ENCODE measurements at regions not wholly inside any gene's neighbourhood (a gene's known extent, or its start where the extent isn't known, plus 50 kb on each side); places are given as distances from the start of the nearest gene placed in this dataset.

GRCh38 chr5:120843390-120843980 is 379.4 kb downstream of the PRR16 start:
- ATAC-seq (no peak), DNase-seq (no peak)
- Histone ChIP-seq H3K9me3 (no peaks in the 10 kb centered on the region), H3K27me3 (no peaks in the 10 kb centered on the region), H3K4me1 (no peaks in the 10 kb centered on the region), H3K4me3 (no peak overlapping the region), H3K36me3 (no peaks in the 10 kb centered on the region), H3K27ac (no peak overlapping the region)
- TF ChIP-seq POLR2A (IDR thresholded peaks at IDR 0.05) (no peak), CTCF (IDR thresholded peaks at IDR 0.05) (no peak)
- 65% methylated on average over 3 of the region's 3 CpGs for WGBS (ENCODE audit: insufficient coverage, low coverage, low lambda C conversion rate, missing lambda C conversion rate)
- intact Hi-C loops (cut with DNase I): no loop called here

- ATAC-seq (no peak), DNase-seq (no peak)
- no peak overlapping the region for H3K4me3 ChIP-seq
- no peaks in the 10 kb centered on the region for H3K27me3 ChIP-seq
- no peaks in the 10 kb centered on the region for H3K4me1 ChIP-seq
- H3K27ac ChIP-seq: no peak overlapping the region
- TF ChIP-seq CTCF (IDR thresholded peaks at IDR 0.05) (no peak), POLR2A (IDR thresholded peaks at IDR 0.05) (no peak)
- H3K9me3 ChIP-seq: no peaks in the 10 kb centered on the region
- H3K36me3 ChIP-seq: no peaks in the 10 kb centered on the region
- intact Hi-C loops (cut with DNase I): no loop called here
- WGBS (ENCODE audit: insufficient coverage, low coverage, low lambda C conversion rate, missing lambda C conversion rate): 73% methylated on average over 1 of the region's 2 CpGs
Measured at GRCh38 chr5:120848883-120849282, 384.8 kb downstream of the PRR16 start.

- WGBS (ENCODE audit: insufficient coverage, low coverage, low lambda C conversion rate, missing lambda C conversion rate): 33% methylated on average over 1 of the region's 1 CpG
- intact Hi-C loops (cut with DNase I): no loop called here
- H3K4me1 ChIP-seq: no peaks in the 10 kb centered on the region
- TF ChIP-seq CTCF (IDR thresholded peaks at IDR 0.05) (no peak), POLR2A (IDR thresholded peaks at IDR 0.05) (no peak)
- H3K27me3 ChIP-seq: no peaks in the 10 kb centered on the region
- no peaks in the 10 kb centered on the region for H3K9me3 ChIP-seq
- no peak overlapping the region for H3K4me3 ChIP-seq
- H3K27ac ChIP-seq: no peak overlapping the region
- ATAC-seq (no peak), DNase-seq (no peak)
- no peaks in the 10 kb centered on the region for H3K36me3 ChIP-seq
Measured at GRCh38 chr5:120852222-120852860, 388.2 kb downstream of the PRR16 start.

GRCh38 chr5:120866997-120867396 is 402.9 kb downstream of the PRR16 start:
- intact Hi-C loops (cut with DNase I): no loop called here
- Histone ChIP-seq H3K36me3 (no peaks in the 10 kb centered on the region), H3K4me3 (no peak overlapping the region), H3K9me3 (no peaks in the 10 kb centered on the region), H3K27ac (no peak overlapping the region), H3K27me3 (no peaks in the 10 kb centered on the region), H3K4me1 (no peaks in the 10 kb centered on the region)
- no peak for TF ChIP-seq POLR2A (IDR thresholded peaks at IDR 0.05)
- TF ChIP-seq CTCF (IDR thresholded peaks at IDR 0.05): no peak
- no peak for ATAC-seq
- no peak for DNase-seq
- WGBS (ENCODE audit: insufficient coverage, low coverage, low lambda C conversion rate, missing lambda C conversion rate): 86% methylated on average over 7 of the region's 7 CpGs
